MM.1S (cell line): ENCODE measurements at regions not wholly inside any gene's neighbourhood (a gene's known extent, or its start where the extent isn't known, plus 50 kb on each side); places are given as distances from the start of the nearest gene placed in this dataset.

ENCODE experiments used
- DNase-seq: peaks from one replicate; pipeline ENCODE4 v3.0.0-alpha.2; 2015
- H2AFZ ChIP-seq: fragments of 300-600 bp; sonication (generic); 2 replicates; pipeline ENCODE4 v1.6.0; 2016; ENCODE audit warnings: antibody characterized with exemption, low read length
- H3F3A ChIP-seq: fragments of 300-600 bp; sonication (generic); 2 replicates; pipeline ENCODE4 v1.6.1; 2016; ENCODE audit warnings: mild to moderate bottlenecking, antibody characterized with exemption, low read length, moderate library complexity, mixed read lengths; ENCODE audit not compliant: insufficient read depth
- H3K27ac ChIP-seq: fragments of 300-600 bp; sonication (generic); 2 replicates; pipeline ENCODE4 v1.5.1; 2016; ENCODE audit warnings: mild to moderate bottlenecking, low read length
- H3K27me3 ChIP-seq: fragments of 300-600 bp; sonication (generic); replicated peaks from 2 replicates; pipeline ENCODE4 v1.6.0; 2016; ENCODE audit warnings: low read length; ENCODE audit not compliant: insufficient read depth
- H3K36me3 ChIP-seq: fragments of 300-600 bp; sonication (generic); replicated peaks from 2 replicates; pipeline ENCODE4 v1.6.1; 2016; ENCODE audit warnings: mild to moderate bottlenecking, low read length, mixed read lengths; ENCODE audit not compliant: insufficient read depth
- H3K4me1 ChIP-seq: fragments of 300-600 bp; sonication (generic); 2 replicates; pipeline ENCODE4 v1.6.1; 2016; ENCODE audit warnings: low read length, mixed read lengths
- H3K4me2 ChIP-seq: fragments of 300-600 bp; sonication (generic); 2 replicates; pipeline ENCODE4 v1.6.0; 2016; ENCODE audit warnings: low read depth, low read length
- H3K4me3 ChIP-seq: fragments of 300-600 bp; sonication (generic); 2 replicates; pipeline ENCODE4 v1.5.1; 2016; ENCODE audit warnings: low read length, mixed read lengths
- H3K79me2 ChIP-seq: fragments of 300-600 bp; sonication (generic); 2 replicates; pipeline ENCODE4 v1.6.1; 2016; ENCODE audit warnings: mixed run types, low read length, mixed read lengths
- H3K9ac ChIP-seq: fragments of 300-600 bp; sonication (generic); 2 replicates; pipeline ENCODE4 v1.6.1; 2016; ENCODE audit warnings: low read length, mixed read lengths
- H3K9me2 ChIP-seq: fragments of 300-600 bp; sonication (generic); replicated peaks from 2 replicates; pipeline ENCODE4 v1.6.1; 2016; ENCODE audit warnings: mild to moderate bottlenecking, low read length, mixed read lengths; ENCODE audit not compliant: insufficient read depth
- H3K9me3 ChIP-seq: fragments of 300-600 bp; sonication (generic); replicated peaks from 2 replicates; pipeline ENCODE4 v1.6.1; 2016; ENCODE audit warnings: mild to moderate bottlenecking, low read length, mixed read lengths; ENCODE audit not compliant: insufficient read depth
- H4K20me1 ChIP-seq: fragments of 300-600 bp; sonication (generic); 2 replicates; pipeline ENCODE4 v1.6.1; 2016; ENCODE audit warnings: mild to moderate bottlenecking, low read length, moderate library complexity, mixed read lengths; ENCODE audit not compliant: insufficient read depth
- EZH2 ChIP-seq: fragments of 300-600 bp; sonication (generic); optimal IDR thresholded peaks from 2 replicates; pipeline ENCODE3; 2017; ENCODE audit warnings: low read depth, mild to moderate bottlenecking, antibody characterized with exemption, low read length, mixed read lengths
- EZH2phosphoT487 ChIP-seq: fragments of 300-600 bp; sonication (generic); IDR thresholded peaks from 2 replicates; pipeline ENCODE4 v1.6.1; 2018; ENCODE audit warnings: antibody characterized with exemption, low read length
- TF ChIP-seq, protein P1 (sequence below): fragments of 300-600 bp; sonication (generic); IDR thresholded peaks from 2 replicates; pipeline ENCODE4 v1.5.1; 2016; ENCODE audit warnings: antibody characterized with exemption, low read length, mixed read lengths

DNA sequence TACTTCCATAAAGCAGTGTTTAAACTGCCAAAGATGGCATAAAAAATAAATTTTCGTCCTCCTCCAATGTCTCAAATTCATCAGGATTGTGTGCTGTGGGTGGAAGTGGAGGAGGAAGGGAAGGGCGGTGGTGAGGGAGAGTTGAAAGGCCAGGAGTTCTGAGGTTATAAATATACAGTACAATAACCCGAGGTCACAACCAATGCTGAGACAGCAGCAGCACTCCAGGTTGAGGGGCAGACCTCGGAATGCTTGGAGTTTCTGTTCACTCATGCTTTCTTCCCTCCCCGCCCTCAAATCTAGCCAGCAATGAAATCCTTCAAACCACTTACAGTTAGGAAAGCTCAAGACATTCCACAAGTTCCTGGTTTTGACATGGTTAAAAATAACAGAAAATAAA, 134.0 kb upstream of the SMAD1 start:
- Histone ChIP-seq H3K9ac (no peak overlapping the region), H3K36me3 (no peaks in the 10 kb centered on the region)

DNA sequence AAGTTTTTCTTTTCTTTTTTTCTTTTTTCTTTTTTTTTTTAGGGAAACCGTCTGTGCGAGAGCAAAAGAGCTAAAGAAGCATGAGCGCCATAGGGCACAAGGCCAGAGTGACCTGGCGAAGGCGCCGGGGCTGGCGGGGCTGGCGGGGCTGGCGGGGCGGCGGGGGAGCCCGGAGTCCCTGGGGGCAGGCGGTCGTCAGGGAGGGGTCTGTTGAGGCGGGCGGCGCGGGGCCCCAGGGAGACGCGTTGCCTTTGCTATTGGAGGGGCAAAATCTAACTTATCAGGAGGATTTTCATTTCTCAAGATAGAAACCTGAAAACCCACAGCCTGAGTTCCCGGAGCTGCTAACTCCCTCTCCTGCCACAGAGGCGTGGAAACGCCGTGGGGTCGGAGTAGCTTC, 135.6 kb upstream of the SMAD1 start:
- H3K9me3 ChIP-seq: no peaks in the 10 kb centered on the region
- H3F3A ChIP-seq: no peaks in the 10 kb centered on the region
- H3K4me2 ChIP-seq: no peak overlapping the region
- no peak overlapping the region for H3K9ac ChIP-seq
- no peaks in the 10 kb centered on the region for H3K9me2 ChIP-seq
- no peak for DNase-seq
- no peak overlapping the region for H3K27ac ChIP-seq
- H4K20me1 ChIP-seq: no peaks in the 10 kb centered on the region
- H3K4me3 ChIP-seq: no peak overlapping the region
- H3K36me3 ChIP-seq: no peaks in the 10 kb centered on the region
- H3K27me3 ChIP-seq: no peaks in the 10 kb centered on the region
- no peaks in the 10 kb centered on the region for H3K79me2 ChIP-seq
- H2AFZ ChIP-seq: no peak overlapping the region
- no peaks in the 10 kb centered on the region for H3K4me1 ChIP-seq
- TF ChIP-seq EZH2: no peak
- TF ChIP-seq, protein P1, sequence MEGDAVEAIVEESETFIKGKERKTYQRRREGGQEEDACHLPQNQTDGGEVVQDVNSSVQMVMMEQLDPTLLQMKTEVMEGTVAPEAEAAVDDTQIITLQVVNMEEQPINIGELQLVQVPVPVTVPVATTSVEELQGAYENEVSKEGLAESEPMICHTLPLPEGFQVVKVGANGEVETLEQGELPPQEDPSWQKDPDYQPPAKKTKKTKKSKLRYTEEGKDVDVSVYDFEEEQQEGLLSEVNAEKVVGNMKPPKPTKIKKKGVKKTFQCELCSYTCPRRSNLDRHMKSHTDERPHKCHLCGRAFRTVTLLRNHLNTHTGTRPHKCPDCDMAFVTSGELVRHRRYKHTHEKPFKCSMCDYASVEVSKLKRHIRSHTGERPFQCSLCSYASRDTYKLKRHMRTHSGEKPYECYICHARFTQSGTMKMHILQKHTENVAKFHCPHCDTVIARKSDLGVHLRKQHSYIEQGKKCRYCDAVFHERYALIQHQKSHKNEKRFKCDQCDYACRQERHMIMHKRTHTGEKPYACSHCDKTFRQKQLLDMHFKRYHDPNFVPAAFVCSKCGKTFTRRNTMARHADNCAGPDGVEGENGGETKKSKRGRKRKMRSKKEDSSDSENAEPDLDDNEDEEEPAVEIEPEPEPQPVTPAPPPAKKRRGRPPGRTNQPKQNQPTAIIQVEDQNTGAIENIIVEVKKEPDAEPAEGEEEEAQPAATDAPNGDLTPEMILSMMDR: no peak
- TF ChIP-seq EZH2phosphoT487: no peak

More for the DNA sequence above, 134.0 kb upstream of the SMAD1 start:
- Histone ChIP-seq H4K20me1 (no peaks in the 10 kb centered on the region), H3K27me3 (no peaks in the 10 kb centered on the region), H3K4me3 (no peak overlapping the region), H3K4me2 (no peak overlapping the region), H3K4me1 (no peaks in the 10 kb centered on the region), H3K27ac (no peak overlapping the region), H3F3A (no peaks in the 10 kb centered on the region), H3K9me3 (no peaks in the 10 kb centered on the region), H3K79me2 (no peaks in the 10 kb centered on the region), H2AFZ (no peak overlapping the region), H3K9me2 (no peaks in the 10 kb centered on the region)
- no peak for DNase-seq
- TF ChIP-seq, protein P1: no peak
- TF ChIP-seq EZH2 (no peak), EZH2phosphoT487 (no peak)

DNA sequence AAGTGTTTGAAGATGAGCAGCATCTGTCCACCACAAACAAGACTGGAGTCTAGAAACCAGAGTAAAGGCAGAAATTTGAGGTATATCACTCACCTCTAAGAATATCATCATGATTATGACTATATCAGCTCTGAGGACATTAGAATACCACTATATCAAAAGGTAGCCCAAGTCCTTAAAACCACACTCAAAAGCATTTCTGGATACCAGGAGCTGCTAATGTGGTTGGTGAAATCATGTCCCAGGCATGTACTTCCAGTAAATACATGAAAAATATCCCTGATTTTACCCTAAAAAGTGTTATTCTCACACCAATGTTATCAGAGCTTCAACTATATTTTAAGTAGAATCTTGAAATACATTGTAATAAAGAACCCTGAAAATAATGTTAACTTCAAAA, 136.3 kb upstream of the SMAD1 start:
- Histone ChIP-seq H3K79me2 (no peaks in the 10 kb centered on the region), H3K36me3 (no peaks in the 10 kb centered on the region), H2AFZ (no peak overlapping the region), H3K4me3 (no peak overlapping the region), H3K9ac (no peak overlapping the region), H3K9me3 (no peaks in the 10 kb centered on the region), H3K4me1 (no peaks in the 10 kb centered on the region), H3K9me2 (no peaks in the 10 kb centered on the region), H3K27me3 (no peaks in the 10 kb centered on the region), H4K20me1 (no peaks in the 10 kb centered on the region), H3K4me2 (no peak overlapping the region), H3F3A (no peaks in the 10 kb centered on the region), H3K27ac (no peak overlapping the region)
- TF ChIP-seq, protein P1: no peak
- no peak for DNase-seq

DNA sequence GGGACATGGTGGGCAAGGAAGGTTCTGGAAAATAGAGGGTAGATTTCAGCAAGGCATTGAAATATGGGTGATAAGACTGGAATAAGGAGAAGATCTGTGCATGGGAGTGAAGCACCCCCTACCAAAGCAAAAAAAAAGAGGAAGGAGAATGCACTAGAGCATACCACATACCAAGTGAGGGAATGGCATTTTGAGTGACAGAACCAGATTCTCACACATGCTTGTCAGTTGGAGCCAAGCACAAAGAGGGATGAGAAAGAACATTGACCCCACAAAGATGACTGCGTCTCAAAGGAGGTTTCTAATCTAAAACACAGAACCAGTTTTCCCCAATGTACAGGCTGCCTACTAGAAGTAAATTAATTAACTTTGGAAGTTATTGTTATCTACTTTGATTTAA, 140.3 kb upstream of the SMAD1 start:
- Histone ChIP-seq H3K36me3 (no peaks in the 10 kb centered on the region), H4K20me1 (no peaks in the 10 kb centered on the region), H2AFZ (no peak overlapping the region), H3K4me1 (no peaks in the 10 kb centered on the region), H3K4me3 (no peak overlapping the region), H3K9me2 (no peaks in the 10 kb centered on the region), H3K79me2 (no peaks in the 10 kb centered on the region), H3K27me3 (no peaks in the 10 kb centered on the region), H3K27ac (no peak overlapping the region), H3F3A (no peaks in the 10 kb centered on the region), H3K4me2 (no peak overlapping the region), H3K9me3 (no peaks in the 10 kb centered on the region), H3K9ac (no peak overlapping the region)
- TF ChIP-seq EZH2phosphoT487 (no peak), EZH2 (no peak)
- TF ChIP-seq, protein P1: no peak
- no peak for DNase-seq
